ENCODE measurements at regions not wholly inside any gene's neighbourhood (a gene's known extent, or its start where the extent isn't known, plus 50 kb on each side); places are given as distances from the start of the nearest gene placed in this dataset.
A peak's percentile ranks its signal among the peaks of the same experiment; 100 is the strongest.
"Not testable (repeated sequence)": the region's sequence is repeated elsewhere in the genome, so short reads cannot be mapped to it uniquely, and the experiment has no call there.

GRCh38 chr19:33866696-33867095 is 70.0 kb downstream of the KCTD15 start:
- H3K4me1 ChIP-seq: peaks cover 0 to 5% (median 0%) of the 10 kb centered on the region in 10 experiments; a peak in 1 of 20 replicates
- no peaks in the 10 kb centered on the region for H4K20me1 ChIP-seq
- no peak overlapping the region for H3K9ac ChIP-seq
- no peaks in the 10 kb centered on the region for H3K36me3 ChIP-seq
- H3K27me3 ChIP-seq: no peaks in the 10 kb centered on the region
- no peak overlapping the region for H3K27ac ChIP-seq
- H3K4me2 ChIP-seq: no peak overlapping the region
- no peaks in the 10 kb centered on the region for H3K9me3 ChIP-seq (replicated peaks in 1 of 11)
- H3K4me3 ChIP-seq: no peak overlapping the region
- TF ChIP-seq Cebpa-rat (IDR thresholded peaks at IDR 0.05): no peak

- Histone ChIP-seq H3K4me3 (no peak overlapping the region), H3K27ac (no peak overlapping the region), H3K9ac (no peak overlapping the region), H3K4me2 (0 out of 22 replicates have a peak overlapping the region, but pooled peaks of 1 of the 11 experiments have one; percentile 16), H3K9me3 (replicated peaks in 1 of 11) (no peaks in the 10 kb centered on the region), H3K36me3 (no peaks in the 10 kb centered on the region), H4K20me1 (no peaks in the 10 kb centered on the region), H3K27me3 (no peaks in the 10 kb centered on the region), H3K4me1 (peaks cover 5 to 12% (median 6%) of the 10 kb centered on the region in 10 experiments; a peak in 19 of 20 replicates)
- no peak for TF ChIP-seq Cebpa-rat (IDR thresholded peaks at IDR 0.05)
Observed at GRCh38 chr19:33868076-33868735, 71.5 kb downstream of the KCTD15 start.

- Histone ChIP-seq H4K20me1 (no peaks in the 10 kb centered on the region), H3K36me3 (no peaks in the 10 kb centered on the region), H3K27me3 (no peaks in the 10 kb centered on the region), H3K4me3 (no peak overlapping the region), H3K9me3 (replicated peaks in 1 of 11) (no peaks in the 10 kb centered on the region), H3K4me2 (peak overlapping the region in 1 of 11 experiments; percentile 16; a peak in 1 of 22 replicates), H3K4me1 (peaks cover 6 to 15% (median 9%) of the 10 kb centered on the region in 10 experiments; a peak in 19 of 20 replicates), H3K27ac (no peak overlapping the region), H3K9ac (no peak overlapping the region)
- no peak for TF ChIP-seq Cebpa-rat (IDR thresholded peaks at IDR 0.05)
Observed at GRCh38 chr19:33868788-33869412, 72.2 kb downstream of the KCTD15 start.

GRCh38 chr19:33870298-33870932 is 73.7 kb downstream of the KCTD15 start:
- H3K9me3 ChIP-seq (replicated peaks in 1 of 11); H3K9ac ChIP-seq; H3K36me3 ChIP-seq; H3K27me3 ChIP-seq; H4K20me1 ChIP-seq; H3K4me2 ChIP-seq; H3K4me3 ChIP-seq; H3K27ac ChIP-seq: not testable (repeated sequence)
- peaks cover 7 to 15% (median 10%) of the 10 kb centered on the region in 10 experiments; a peak in 19 of 20 replicates for H3K4me1 ChIP-seq

- Histone ChIP-seq H4K20me1 (no peaks in the 10 kb centered on the region), H3K27me3 (no peaks in the 10 kb centered on the region), H3K4me3 (no peak overlapping the region), H3K9ac (no peak overlapping the region), H3K36me3 (no peaks in the 10 kb centered on the region), H3K27ac (no peak overlapping the region), H3K9me3 (replicated peaks in 1 of 11) (no peaks in the 10 kb centered on the region), H3K4me1 (peaks cover 7 to 17% (median 11%) of the 10 kb centered on the region in 10 experiments; a peak in 19 of 20 replicates), H3K4me2 (no peak overlapping the region)
- TF ChIP-seq Cebpa-rat (IDR thresholded peaks at IDR 0.05): no peak
Observed at GRCh38 chr19:33871605-33872004, 74.9 kb downstream of the KCTD15 start.

- no peak overlapping the region for H3K4me3 ChIP-seq
- no peaks in the 10 kb centered on the region for H3K27me3 ChIP-seq
- H3K4me1 ChIP-seq: peaks cover 7 to 17% (median 11%) of the 10 kb centered on the region in 10 experiments; a peak in 19 of 20 replicates
- no peak overlapping the region for H3K9ac ChIP-seq
- no peaks in the 10 kb centered on the region for H3K9me3 ChIP-seq (replicated peaks in 1 of 11)
- TF ChIP-seq Cebpa-rat (IDR thresholded peaks at IDR 0.05): no peak
- H3K4me2 ChIP-seq: peak overlapping the region; percentile 31 to 67 (median 48); a peak in 21 of 22 replicates
- no peak overlapping the region for H3K27ac ChIP-seq
- no peaks in the 10 kb centered on the region for H3K36me3 ChIP-seq
- H4K20me1 ChIP-seq: no peaks in the 10 kb centered on the region
Observed at GRCh38 chr19:33872445-33873320, 76.0 kb downstream of the KCTD15 start.

- Histone ChIP-seq H3K27ac (no peak overlapping the region), H3K27me3 (no peaks in the 10 kb centered on the region), H3K36me3 (no peaks in the 10 kb centered on the region), H3K9ac (no peak overlapping the region), H4K20me1 (no peaks in the 10 kb centered on the region), H3K9me3 (replicated peaks in 1 of 11) (no peaks in the 10 kb centered on the region), H3K4me1 (peaks cover 24 to 38% (median 29%) of the 10 kb centered on the region in 10 experiments), H3K4me3 (no peak overlapping the region), H3K4me2 (0 out of 22 replicates have a peak overlapping the region, but pooled peaks of 1 of the 11 experiments have one; percentile 16)
- no peak for TF ChIP-seq Cebpa-rat (IDR thresholded peaks at IDR 0.05)
Observed at GRCh38 chr19:33875071-33875470, 78.4 kb downstream of the KCTD15 start.

GRCh38 chr19:33876192-33876591 is 79.5 kb downstream of the KCTD15 start:
- Histone ChIP-seq H4K20me1 (no peaks in the 10 kb centered on the region), H3K27me3 (no peaks in the 10 kb centered on the region), H3K36me3 (no peaks in the 10 kb centered on the region), H3K9me3 (replicated peaks in 1 of 11) (no peaks in the 10 kb centered on the region), H3K27ac (no peak overlapping the region), H3K4me3 (no peak overlapping the region), H3K4me2 (no peak overlapping the region; a peak in 1 of 22 replicates), H3K4me1 (peaks cover 27 to 43% (median 37%) of the 10 kb centered on the region in 10 experiments), H3K9ac (no peak overlapping the region)
- no peak for TF ChIP-seq Cebpa-rat (IDR thresholded peaks at IDR 0.05)
